HG03460 (cell line): ENCODE measurements at regions not wholly inside any gene's neighbourhood (a gene's known extent, or its start where the extent isn't known, plus 50 kb on each side); places are given as distances from the start of the nearest gene placed in this dataset.
A peak's percentile ranks its signal among the peaks of the same experiment; 100 is the strongest.

Source experiments
- ATAC-seq: cut with Tn5 transposase; IDR thresholded peaks from one replicate; pipeline ENCODE4 v1.9.1; 2021; ENCODE audit not compliant: unreplicated experiment

DNA sequence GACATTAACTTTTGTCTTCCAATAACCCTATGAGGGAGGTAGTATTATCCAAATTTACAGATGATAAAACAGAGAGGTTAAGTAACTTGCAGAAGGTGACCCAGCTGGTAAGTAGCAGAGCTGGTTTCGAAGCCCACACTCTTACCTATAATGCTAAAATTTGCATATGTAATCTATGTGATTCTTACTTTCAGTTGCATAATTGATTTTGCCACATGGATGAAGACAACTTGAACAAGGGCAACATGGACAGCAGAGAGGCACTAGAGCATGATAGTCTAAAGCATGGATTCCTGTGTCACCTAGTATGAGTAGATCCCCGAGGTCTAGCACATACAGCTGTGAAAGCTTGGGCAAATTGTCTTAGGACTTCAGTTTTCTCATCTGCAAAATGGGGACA is 117.6 kb upstream of the DTNBP1 start:
- ATAC-seq, result no peak

DNA sequence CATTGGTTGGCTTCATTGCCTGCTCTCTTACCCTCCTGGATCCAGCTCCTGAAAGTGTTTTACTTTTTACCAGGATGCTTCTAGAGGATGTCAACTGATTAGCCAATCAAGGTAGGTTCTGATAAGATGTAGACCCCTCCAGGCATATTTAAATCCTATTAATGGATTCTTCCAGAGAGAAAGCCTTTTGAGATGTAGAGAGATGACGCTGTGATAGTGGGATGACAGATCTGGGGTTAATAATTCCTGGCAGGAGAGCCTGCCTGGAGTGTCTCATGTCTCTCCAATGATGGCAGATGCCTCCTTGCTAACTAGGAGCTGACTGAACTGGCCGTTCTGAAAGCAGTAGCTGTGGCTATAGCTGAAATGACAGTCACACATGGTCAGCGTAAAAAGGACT is 116.9 kb upstream of the DTNBP1 start:
- no peak for ATAC-seq

DNA sequence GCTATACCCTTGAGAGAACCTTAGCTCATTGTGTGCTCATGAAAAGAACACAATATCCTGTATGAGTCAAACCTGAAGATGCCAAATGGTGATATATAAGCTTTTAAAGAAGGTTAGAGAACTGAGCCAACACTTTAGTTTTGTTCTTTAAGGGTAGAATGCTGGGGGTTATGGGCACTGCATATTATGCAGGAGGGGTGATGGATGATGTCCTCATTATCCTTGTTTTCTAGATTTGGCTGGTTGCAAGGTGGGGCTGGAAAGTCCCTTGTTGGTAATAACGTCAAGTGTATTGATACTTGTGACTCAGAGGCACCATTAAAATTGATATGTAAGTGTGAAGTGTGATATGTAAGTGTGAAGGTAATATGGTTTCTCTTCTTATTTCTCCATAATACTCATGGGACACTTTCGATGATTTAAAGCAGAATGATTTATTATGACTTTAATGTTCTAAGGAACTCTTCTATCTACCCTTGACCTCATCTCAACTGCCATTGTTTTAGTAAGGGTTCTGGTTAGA is 113.7 kb upstream of the DTNBP1 start:
- ATAC-seq, result peak; percentile 71

DNA sequence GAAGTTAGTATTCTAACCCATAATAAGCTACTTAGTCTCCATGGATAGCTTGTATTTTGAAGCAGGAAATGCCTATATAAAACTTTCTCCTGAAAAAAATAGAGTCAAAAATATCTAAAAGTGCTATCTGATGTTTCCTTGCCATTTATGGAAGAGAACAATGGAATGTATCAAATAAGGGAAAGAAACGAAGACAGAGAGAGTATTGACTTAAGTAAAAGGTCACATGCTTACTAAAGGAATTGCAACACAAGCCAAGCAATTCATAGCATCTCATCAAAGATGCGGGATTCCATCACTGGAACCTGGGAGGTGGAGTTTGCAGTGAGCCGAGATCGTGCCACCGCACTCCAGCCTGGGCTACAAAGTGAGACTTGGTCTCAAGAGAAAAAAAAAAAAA is 112.9 kb upstream of the DTNBP1 start:
- ATAC-seq, result no peak

DNA sequence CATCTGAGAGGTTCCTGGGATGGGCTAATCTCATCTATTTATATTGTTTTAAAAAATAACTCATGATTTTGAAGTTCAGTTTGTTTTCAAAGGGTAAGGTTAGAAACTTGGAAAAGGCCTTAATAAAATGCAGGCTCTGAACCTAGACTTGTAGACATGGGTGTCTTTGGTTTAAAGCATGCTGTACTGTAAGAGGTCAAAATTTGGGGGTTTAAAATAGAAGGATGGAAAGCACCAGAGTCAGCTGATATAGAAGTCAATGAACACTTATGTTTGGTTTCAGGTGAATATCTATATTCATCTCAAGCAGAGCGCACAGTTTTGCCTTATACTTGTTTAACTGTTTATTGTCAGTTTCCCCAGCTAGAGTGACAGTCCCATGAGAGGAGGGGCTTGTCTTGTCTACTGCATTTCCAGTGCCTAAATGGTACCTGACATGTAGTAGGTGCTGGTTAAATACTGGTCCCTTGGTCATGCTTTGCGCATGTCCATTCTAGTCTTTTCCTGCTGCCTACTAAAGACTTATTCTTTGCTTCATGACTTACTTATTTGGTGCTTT is 112.3 kb upstream of the DTNBP1 start:
- ATAC-seq, result no peak

DNA sequence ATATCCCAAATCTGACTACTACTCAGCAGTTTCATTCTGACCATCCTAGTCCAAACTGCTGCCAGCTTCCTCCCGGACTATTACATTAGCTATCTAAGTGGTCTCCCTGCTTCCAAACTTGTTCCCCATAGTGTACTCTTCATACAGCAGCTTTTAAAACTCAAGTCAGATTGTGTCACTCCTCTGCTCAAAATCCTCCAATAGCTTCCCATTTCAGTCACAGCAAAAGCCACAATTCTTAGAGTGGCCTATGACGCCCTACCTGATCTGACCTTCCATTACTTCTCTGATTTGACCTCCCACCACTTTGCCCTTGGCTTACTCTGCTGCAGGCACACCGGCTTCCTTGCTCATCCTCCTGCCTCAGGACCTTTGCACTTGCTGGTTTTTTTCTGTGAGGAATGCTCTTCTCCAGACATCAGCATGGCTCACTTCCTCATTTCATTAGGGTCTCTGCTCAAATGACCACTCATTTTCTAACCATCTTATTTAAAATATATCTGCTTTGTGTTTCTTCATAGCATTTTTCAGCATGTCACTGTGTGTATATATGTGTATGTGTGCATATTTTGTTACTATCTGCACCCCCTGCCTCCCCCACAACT is 111.1 kb upstream of the DTNBP1 start:
- no peak for ATAC-seq

DNA sequence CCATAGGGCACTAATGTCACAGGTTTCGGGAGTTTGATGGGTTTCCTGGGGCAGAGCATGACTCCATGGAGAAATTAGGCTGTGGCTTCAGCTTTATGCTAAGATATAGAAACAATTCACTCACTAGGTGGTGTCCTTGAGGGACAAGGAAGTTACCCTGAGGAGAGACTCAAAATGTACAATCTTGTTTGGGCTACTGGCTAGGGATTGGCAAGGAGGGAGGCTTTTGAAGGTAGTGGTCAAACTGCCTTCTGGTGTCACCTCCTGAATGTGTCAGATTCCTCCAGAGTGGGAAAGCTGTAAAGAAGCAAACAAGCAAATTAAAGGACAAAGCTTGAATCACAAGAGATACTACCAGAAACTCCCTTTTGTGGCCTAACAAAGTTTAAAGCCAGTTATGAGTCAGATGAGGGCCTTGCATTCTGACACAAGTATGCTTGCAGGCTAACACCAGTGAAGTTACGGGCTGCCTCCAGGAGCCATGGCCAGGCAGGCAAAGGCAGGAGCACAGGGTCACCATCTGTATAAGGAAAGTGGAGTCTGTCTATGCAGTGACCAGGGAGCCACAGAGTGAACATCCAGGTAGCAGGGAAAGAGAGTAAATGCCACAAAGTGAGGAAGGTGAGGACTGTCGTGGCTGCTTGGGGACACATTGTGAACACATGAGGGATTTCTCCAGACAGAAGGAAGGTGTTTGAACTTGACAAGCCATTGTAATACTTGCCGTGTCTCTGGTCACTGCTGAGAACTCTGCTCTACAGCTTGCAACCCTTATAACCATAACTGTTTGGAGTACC is 107.7 kb upstream of the DTNBP1 start:
- ATAC-seq, result peak; percentile 78

DNA sequence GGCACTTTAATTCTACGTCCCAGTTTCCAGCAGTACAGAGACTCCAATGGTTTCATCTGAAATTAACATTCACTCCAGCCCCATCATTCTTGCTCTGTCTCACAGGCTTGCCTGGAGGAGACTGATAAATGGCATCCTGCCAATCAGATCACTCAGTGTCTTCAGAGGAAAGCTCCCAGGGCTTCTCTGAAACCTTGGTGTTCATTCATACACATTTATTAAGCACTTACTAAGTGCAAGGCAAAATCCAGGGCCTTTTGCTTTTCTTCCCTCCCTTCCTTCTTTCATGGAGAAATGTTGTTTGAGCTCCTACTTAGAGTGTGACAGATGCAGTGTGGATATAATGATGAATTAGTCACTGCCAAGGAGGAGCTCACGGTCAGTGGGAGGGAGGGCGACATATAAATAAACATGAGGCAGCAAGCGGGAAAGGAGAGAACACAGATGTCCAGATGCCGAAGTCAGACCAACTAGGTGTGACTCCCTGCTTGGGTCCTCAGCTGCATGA is 106.7 kb upstream of the DTNBP1 start:
- no peak for ATAC-seq

DNA sequence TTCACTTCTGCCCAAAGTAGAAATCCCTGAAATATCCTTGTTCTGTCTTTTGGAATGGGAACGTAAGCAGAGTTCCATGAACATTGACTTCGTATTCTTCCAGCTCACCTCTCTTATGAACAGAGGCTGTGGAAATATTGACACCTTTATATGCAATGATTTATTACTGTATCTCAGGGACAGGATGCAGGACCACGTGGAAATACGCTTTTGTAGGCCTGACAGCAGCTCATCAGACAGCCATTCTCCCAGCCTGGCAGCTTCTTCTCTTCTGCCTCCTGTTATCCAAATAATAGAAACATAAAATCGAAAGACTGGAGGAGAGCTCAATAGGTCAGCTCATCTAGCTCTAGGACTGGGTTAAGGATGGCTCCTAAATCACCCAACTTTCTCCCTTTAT is 106.2 kb upstream of the DTNBP1 start:
- no peak for ATAC-seq

DNA sequence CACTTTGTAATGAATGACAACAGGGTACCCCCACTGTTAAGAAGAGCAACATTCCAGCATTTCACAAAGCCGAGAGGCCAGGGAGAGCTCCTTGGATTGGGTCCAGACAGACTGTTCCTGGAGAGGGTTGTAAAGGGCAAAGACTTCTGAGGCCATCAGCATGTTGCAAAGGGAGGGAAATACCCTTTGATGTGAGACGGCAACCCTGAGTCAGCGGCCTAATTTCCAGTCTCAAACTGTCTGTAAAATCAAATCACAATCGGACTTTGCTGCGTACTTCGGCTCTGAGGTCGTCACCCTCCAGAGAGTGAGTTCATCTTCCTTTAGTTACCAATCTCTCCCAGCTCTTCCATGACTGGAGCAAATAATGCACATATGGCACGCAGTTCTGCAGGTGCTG is 101.0 kb upstream of the DTNBP1 start:
- no peak for ATAC-seq

DNA sequence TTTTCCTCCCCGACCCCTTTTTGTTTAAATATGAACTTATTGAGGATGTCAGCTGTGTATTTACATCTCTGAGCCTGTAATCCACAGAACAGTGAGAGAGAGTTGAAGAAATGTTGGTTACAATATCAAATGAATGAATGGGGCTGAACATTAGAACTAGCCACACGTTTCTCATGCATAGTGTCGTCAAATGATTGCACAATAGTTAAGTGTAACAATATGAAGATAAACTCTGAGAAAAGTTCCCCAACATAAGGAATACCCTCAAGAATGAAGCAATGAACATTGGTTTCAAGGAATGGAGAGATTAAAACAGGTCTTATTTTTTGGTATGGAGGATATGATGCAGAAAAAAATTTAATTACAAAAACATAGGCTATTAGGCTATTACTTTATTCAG is 100.5 kb upstream of the DTNBP1 start:
- ATAC-seq, result no peak

DNA sequence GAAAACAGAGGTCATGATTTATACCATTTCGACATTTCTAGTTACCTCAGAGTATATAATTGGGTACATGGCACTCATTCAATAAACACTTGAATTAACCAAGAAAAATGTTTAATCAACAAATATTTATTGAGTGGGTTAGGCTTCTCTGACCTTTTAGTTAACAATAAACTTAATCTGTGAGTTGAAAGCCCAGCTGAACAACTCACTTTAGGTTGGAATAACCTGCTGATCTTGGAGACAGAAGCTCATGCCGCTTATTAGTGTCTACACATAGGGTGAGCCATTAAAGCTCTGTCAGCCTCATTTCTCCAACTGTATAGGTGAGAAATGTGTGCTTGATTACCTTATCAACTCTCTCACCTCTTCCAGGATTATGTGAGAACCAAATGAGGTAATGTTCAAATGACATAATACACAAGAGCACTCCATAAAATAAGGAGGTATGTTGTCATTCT is 98.2 kb upstream of the DTNBP1 start:
- no peak for ATAC-seq

DNA sequence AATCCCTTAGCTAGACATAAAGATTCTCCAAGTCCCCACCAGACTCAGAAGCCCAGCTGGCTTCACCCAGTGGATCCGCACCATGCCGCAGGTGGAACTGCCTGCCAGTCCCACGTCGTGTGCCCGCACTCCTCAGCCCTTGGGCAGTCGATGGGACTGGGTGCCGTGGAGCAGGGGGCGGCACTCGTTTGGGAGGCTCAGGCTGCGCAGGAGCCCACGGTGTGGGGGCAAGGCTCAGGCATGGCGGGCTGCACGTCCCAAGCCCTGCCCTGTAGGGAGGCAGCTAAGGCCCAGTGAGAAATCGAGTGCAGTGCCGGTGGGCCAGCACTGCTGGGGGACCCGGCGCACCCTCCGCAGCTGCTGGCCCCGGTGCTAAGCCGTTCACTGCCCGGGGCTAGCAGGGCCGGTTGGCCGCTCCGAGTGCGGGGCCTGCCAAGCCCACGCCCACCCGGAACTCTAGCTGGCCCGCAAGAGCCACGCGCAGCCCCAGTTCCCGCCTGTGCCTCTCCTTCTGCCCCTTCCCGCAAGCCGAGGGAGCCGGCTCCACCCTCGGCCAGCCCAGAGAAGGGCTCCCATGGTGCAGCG is 95.9 kb upstream of the DTNBP1 start:
- ATAC-seq, result no peak

DNA sequence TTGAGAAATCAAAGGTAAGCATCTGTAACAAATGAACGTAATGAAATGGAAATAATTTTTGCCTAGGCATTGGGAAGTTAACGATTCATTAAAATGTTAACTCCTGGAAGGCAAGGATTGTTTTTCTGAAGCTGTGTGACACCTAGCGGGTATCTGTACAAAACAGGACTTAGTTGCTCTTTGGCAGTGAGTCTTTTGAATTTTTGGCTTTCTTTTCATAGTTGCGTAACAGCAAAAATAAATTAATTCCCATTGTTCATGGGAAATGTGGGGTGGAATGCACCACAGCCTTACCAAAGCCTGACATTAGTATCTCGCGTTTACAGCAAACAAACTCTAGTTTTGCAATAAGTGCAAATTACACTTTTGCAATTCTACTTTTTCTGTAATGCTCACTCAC is 92.7 kb upstream of the DTNBP1 start:
- no peak for ATAC-seq

DNA sequence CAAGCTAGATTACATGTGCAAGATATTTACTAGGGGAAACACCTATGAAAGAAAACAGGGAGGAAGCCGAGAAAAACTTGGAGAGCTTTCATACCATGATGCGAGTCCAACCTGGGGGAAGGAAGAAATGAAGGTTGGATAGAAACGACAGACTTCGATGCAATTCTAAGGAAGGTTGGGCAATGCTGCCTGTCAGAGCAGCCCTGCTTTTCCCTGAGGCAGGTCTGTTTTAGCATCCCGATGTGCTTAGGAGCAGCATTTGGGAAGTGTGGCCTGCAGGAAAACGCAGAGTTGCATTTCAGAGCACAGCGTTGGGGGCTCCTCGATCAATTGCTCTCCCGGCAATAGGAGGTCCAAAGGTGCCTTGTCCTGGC is 91.9 kb upstream of the DTNBP1 start:
- ATAC-seq, result no peak

DNA sequence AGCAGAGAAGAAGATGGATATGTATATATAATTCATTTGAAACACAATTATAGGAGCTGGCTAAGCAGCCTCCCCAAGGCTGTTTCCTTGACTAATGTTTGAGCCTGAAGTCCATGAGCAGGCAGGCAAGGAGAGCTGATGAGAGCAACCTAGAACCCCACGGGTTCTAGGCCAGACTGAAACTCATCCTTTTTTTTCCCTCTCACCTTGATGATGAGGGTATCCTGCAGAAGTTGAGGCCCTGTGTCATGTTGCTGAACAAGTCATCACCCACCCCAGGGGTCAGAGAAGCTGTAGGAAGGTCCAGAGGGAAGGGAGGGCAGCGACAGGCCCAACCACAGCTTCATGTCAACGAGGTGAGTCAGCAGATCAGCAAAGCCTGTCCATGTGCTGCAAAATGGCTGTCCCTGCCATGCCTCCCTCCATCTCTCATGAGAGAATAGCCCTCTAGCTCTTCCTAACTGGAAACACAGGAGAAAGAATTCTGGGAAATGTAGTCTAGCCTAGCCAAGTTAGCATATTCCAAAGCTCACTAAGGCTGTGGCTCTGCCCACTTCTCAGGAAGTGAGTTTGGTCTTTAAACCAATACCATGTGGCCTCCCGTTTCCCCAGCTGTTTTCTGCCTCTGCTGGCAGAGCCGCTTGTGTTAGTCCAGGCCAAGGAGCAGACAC is 91.3 kb upstream of the DTNBP1 start:
- no peak for ATAC-seq

DNA sequence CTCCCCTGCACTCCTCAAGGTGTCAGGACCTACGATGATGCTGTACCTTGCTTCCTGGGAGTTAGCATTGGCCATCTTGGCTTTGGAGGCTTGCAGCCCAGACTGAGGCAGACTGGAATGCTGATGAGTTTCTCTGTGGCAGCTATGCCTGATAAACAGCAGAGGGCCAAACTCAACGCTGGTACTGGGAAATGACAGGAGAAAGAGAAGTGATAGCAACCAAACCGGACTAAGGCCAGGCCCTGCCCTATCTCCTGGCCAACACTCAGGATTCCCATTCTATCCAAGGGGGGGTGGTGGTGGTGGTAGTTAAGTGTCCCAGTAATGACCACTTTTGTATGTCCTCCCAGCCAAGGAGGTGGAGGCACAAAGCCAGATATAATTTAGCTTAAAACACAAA is 90.0 kb upstream of the DTNBP1 start:
- no peak for ATAC-seq

DNA sequence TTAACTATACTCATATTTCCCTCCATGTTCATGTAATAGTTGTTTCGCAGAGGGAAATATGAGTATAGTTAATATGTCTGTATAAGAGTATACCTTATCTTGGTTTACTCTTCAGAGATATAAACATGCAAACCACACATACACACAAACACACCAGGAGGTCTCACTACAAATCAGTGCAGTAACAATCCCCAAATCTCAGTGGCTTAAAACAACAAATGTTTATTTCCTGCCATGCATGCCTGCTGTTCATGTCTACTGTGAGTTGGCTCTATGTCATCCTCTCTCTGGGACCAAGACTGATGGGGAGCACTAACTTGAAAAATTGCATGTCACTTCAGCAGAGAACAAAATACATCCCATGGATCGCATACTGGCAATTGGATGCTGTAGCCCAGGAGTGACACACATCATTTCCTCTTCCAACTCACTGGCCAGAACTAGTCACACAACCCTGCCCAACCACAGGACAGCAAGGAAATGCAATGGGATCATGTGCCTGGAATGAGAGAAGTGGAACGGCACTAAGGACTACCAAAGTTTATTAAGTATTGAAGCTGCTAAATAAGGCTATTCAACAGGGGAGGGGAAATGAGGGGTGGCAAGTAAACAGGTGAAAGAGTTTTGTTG is 89.0 kb upstream of the DTNBP1 start:
- no peak for ATAC-seq

DNA sequence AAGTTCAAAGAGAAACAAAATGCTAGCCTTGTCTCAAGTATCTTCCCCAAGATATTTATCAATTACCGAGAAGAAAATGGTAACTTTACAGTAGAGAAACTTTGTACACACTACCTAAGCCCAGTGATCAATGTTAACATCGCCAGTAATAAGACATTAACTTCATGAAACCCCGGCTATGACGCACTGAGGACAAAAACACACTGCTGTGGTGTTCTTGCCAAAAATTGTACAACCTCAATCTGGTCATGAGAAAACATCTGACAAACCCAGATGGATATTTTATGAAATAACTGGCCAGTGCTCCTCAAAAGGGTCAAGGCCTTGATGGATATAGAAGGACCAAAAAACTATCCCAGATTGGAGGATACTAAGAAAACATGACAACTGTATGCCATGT is 85.5 kb upstream of the DTNBP1 start:
- no peak for ATAC-seq

DNA sequence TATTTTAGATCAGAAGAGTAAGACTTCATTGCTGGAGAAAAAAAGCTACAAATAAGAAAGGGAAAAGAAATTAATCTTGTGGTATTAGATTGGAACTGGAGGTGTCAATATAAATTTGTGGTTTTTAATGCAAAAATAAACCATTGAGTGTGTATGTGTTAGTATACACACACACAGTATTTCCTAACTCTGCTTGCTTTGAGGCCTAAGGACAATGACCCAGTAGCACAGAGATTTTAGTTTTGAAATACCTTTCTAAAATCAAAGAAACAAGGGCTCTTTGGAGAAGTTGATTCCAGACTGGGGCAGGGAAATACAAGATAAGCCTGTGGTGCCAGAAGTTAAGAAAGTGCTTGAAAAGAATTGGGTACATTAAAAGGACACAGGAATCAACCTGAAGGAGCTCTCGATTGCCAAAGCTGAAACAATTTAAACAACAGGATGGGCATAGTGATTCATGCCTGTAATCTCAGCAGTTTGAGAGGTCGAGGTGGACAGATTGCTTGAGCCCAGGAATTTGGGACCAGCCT is 84.6 kb upstream of the DTNBP1 start:
- no peak for ATAC-seq
